Bronchial epithelial cell (primary cell): ENCODE measurements at regions not wholly inside any gene's neighbourhood (a gene's known extent, or its start where the extent isn't known, plus 50 kb on each side); places are given as distances from the start of the nearest gene placed in this dataset.

Source experiments
- DNase-seq: peaks from one replicate; pipeline ENCODE4 v3.0.0-alpha.2; 2010; ENCODE audit warnings: low read depth
- FAIRE-seq: peaks from 2 replicates; lab custom pipeline; 2011; peaks lifted over from hg19 to GRCh38; lab: Jason Lieb, UNC
- H3K27me3 ChIP-seq: 2 replicates; pipeline ENCODE4 v1.5.1; 2011; ENCODE audit warnings: low read length; ENCODE audit not compliant: control insufficient read depth, insufficient read depth
- H3K36me3 ChIP-seq: 2 replicates; pipeline ENCODE4 v1.5.1; 2011; ENCODE audit warnings: low read length; ENCODE audit not compliant: control insufficient read depth, insufficient read depth
- H3K4me3 ChIP-seq: 2 replicates; pipeline ENCODE4 v1.5.1; 2011; ENCODE audit warnings: mild to moderate bottlenecking, low read depth, low read length, control low read depth
- TF ChIP-seq, protein P1 (sequence below): IDR thresholded peaks from 2 replicates; pipeline ENCODE4 v1.5.1; 2011; ENCODE audit warnings: mild to moderate bottlenecking, moderate library complexity, low read length, control low read depth, inconsistent platforms; ENCODE audit not compliant: insufficient read depth, severe bottlenecking

GRCh38 chr14:95395098-95395737, 75.5 kb upstream of the CLMN start:
- TF ChIP-seq, protein P1, sequence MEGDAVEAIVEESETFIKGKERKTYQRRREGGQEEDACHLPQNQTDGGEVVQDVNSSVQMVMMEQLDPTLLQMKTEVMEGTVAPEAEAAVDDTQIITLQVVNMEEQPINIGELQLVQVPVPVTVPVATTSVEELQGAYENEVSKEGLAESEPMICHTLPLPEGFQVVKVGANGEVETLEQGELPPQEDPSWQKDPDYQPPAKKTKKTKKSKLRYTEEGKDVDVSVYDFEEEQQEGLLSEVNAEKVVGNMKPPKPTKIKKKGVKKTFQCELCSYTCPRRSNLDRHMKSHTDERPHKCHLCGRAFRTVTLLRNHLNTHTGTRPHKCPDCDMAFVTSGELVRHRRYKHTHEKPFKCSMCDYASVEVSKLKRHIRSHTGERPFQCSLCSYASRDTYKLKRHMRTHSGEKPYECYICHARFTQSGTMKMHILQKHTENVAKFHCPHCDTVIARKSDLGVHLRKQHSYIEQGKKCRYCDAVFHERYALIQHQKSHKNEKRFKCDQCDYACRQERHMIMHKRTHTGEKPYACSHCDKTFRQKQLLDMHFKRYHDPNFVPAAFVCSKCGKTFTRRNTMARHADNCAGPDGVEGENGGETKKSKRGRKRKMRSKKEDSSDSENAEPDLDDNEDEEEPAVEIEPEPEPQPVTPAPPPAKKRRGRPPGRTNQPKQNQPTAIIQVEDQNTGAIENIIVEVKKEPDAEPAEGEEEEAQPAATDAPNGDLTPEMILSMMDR, result no peak
- H3K27me3 ChIP-seq, result no peaks in the 10 kb centered on the region
- no peaks in the 10 kb centered on the region for H3K36me3 ChIP-seq
- no peak overlapping the region for H3K4me3 ChIP-seq
- FAIRE-seq (no peak), DNase-seq (peak; percentile 15)

GRCh38 chr14:95394297-95395097, 74.8 kb upstream of the CLMN start:
- Histone ChIP-seq H3K27me3 (no peaks in the 10 kb centered on the region), H3K4me3 (no peak overlapping the region), H3K36me3 (no peaks in the 10 kb centered on the region)
- FAIRE-seq, result no peak
- TF ChIP-seq, protein P1, result no peak
- no peak for DNase-seq

GRCh38 chr14:95392841-95393240, 73.1 kb upstream of the CLMN start:
- Histone ChIP-seq H3K27me3 (no peaks in the 10 kb centered on the region), H3K36me3 (no peaks in the 10 kb centered on the region), H3K4me3 (no peak overlapping the region)
- no peak for DNase-seq
- FAIRE-seq, result no peak
- TF ChIP-seq, protein P1, result no peak

DNA sequence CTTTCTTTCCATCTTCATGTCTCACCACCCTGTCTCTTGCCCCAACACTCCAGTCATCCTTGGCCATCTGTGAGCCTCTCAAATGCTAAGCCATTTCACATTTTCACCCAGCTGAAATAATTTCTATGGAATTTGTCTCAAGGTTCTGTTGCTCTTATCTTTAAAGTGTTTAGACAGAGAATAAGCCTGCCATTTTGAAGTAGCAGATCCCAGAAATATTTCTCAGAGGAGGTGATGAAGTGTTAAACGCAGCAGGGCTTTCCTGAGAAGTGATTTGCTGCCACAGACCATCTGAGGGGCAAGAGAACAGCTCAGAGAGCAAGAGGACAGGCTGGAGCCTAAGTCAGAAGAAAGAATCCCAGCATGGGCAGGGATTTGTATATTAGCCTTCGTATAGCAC, 71.6 kb upstream of the CLMN start:
- Histone ChIP-seq H3K36me3 (no peaks in the 10 kb centered on the region), H3K27me3 (no peaks in the 10 kb centered on the region), H3K4me3 (no peak overlapping the region)
- TF ChIP-seq, protein P1, result no peak
- no peak for DNase-seq
- no peak for FAIRE-seq

DNA sequence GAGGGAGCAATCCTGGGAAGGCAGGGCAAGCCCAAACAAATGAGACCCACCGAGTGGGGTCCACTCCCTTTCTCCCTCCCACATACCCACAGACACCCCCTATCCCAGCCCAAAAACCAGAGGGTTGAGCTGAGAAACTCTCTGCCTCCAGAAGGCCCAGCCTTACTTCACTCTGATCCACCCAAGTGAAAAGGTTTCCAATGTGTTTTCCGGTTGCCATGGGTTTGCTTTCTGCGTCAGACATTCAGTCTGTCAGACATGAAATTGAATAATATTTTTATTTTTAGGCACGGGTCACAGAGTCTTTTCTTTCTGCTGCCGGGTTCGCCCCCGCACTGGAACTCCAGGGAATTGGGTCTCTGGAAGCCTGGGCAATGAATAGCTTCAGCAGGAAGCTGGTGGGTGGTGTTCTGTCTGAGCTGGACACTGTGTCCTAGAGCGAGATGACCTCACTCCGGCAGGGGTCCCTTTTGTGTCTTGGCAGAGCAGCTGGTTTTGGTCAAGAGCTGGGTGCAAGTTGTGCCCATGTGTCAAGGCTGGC, 69.8 kb upstream of the CLMN start:
- DNase-seq (no peak), FAIRE-seq (no peak)
- H3K27me3 ChIP-seq, result no peaks in the 10 kb centered on the region
- no peak overlapping the region for H3K4me3 ChIP-seq
- H3K36me3 ChIP-seq, result no peaks in the 10 kb centered on the region
- TF ChIP-seq, protein P1, result no peak
